Immature natural killer cell (primary cell): ENCODE measurements at regions not wholly inside any gene's neighbourhood (a gene's known extent, or its start where the extent isn't known, plus 50 kb on each side); places are given as distances from the start of the nearest gene placed in this dataset.

Source experiments
- DNase-seq, 3 donors: peaks; one replicate each; pipeline ENCODE4 v3.0.0; 2022; ENCODE audit warnings: mixed read lengths in 1 of 3
- H3K27ac Mint-ChIP-seq, 6 donors: one replicate each; pipeline ENCODE4 v1.8.0; 2020; ENCODE audit warnings: mixed read lengths in 6 of 6, mild to moderate bottlenecking in 5 of 6, inconsistent platforms in 4 of 6, moderate library complexity in 3 of 6
- H3K27me3 Mint-ChIP-seq, 3 donors: one replicate each; pipeline ENCODE4 v1.8.0; 2020 to 2021; ENCODE audit warnings: low read depth in 3 of 3, mild to moderate bottlenecking in 3 of 3, mixed read lengths in 3 of 3, moderate library complexity in 3 of 3, inconsistent platforms in 1 of 3
- H3K36me3 Mint-ChIP-seq, 3 donors: one replicate each; pipeline ENCODE4 v1.8.0; 2020; ENCODE audit warnings: mixed read lengths in 3 of 3, inconsistent platforms in 2 of 3, mild to moderate bottlenecking in 2 of 3
- H3K4me1 Mint-ChIP-seq, 2 donors: one replicate each; pipeline ENCODE4 v1.8.0; 2020; ENCODE audit warnings: inconsistent platforms in 2 of 2, mild to moderate bottlenecking in 2 of 2, mixed read lengths in 2 of 2, moderate library complexity in 1 of 2
- H3K4me3 Mint-ChIP-seq, 5 donors: one replicate each; pipeline ENCODE4 v1.8.0; 2020; ENCODE audit warnings: mild to moderate bottlenecking in 5 of 5, mixed read lengths in 5 of 5, inconsistent platforms in 3 of 5, moderate library complexity in 3 of 5
- H3K9me3 Mint-ChIP-seq, 6 donors: one replicate each; pipeline ENCODE4 v1.8.0; 2020; ENCODE audit warnings: mild to moderate bottlenecking in 6 of 6, mixed read lengths in 6 of 6, inconsistent platforms in 4 of 6, moderate library complexity in 3 of 6

GRCh38 chr5:60293518-60293917 is 400.0 kb upstream of the PDE4D start:
- Mint-ChIP-seq H3K4me1 (no peaks in the 10 kb centered on the region), H3K27me3 (peaks cover 0 to 5% (median 0%) of the 10 kb centered on the region in 3 donors), H3K36me3 (no peaks in the 10 kb centered on the region), H3K27ac (no peak overlapping the region), H3K9me3 (peaks cover 0 to 11% (median 5%) of the 10 kb centered on the region in 6 donors), H3K4me3 (no peak overlapping the region)
- no peak for DNase-seq

GRCh38 chr5:60287174-60287771 is 393.7 kb upstream of the PDE4D start:
- H3K36me3 Mint-ChIP-seq = no peaks in the 10 kb centered on the region
- H3K9me3 Mint-ChIP-seq = peaks cover 0 to 7% (median under 1%) of the 10 kb centered on the region in 6 donors
- no peak overlapping the region for H3K27ac Mint-ChIP-seq
- peaks cover 0 to 2% (median 0%) of the 10 kb centered on the region in 3 donors for H3K27me3 Mint-ChIP-seq
- DNase-seq = no peak
- H3K4me3 Mint-ChIP-seq = no peak overlapping the region
- H3K4me1 Mint-ChIP-seq = no peaks in the 10 kb centered on the region

GRCh38 chr5:60285910-60286309 is 392.4 kb upstream of the PDE4D start:
- no peaks in the 10 kb centered on the region for H3K36me3 Mint-ChIP-seq
- H3K4me3 Mint-ChIP-seq = no peak overlapping the region
- H3K4me1 Mint-ChIP-seq = no peaks in the 10 kb centered on the region
- peaks cover 0 to 7% (median under 1%) of the 10 kb centered on the region in 6 donors for H3K9me3 Mint-ChIP-seq
- peaks cover 0 to 2% (median 0%) of the 10 kb centered on the region in 3 donors for H3K27me3 Mint-ChIP-seq
- DNase-seq = no peak
- H3K27ac Mint-ChIP-seq = no peak overlapping the region

- no peak overlapping the region for H3K27ac Mint-ChIP-seq
- no peak overlapping the region for H3K4me3 Mint-ChIP-seq
- no peak for DNase-seq
- peaks cover 0 to 4% (median under 1%) of the 10 kb centered on the region in 6 donors for H3K9me3 Mint-ChIP-seq
- H3K36me3 Mint-ChIP-seq = no peaks in the 10 kb centered on the region
- H3K27me3 Mint-ChIP-seq = peaks cover 0 to 2% (median 2%) of the 10 kb centered on the region in 3 donors
- no peaks in the 10 kb centered on the region for H3K4me1 Mint-ChIP-seq
Measured at GRCh38 chr5:60280943-60281342, 387.4 kb upstream of the PDE4D start.

GRCh38 chr5:60277941-60278340 is 384.4 kb upstream of the PDE4D start:
- DNase-seq = no peak
- no peak overlapping the region for H3K4me3 Mint-ChIP-seq
- no peaks in the 10 kb centered on the region for H3K4me1 Mint-ChIP-seq
- no peaks in the 10 kb centered on the region for H3K36me3 Mint-ChIP-seq
- peaks cover 0 to 2% (median 2%) of the 10 kb centered on the region in 3 donors for H3K27me3 Mint-ChIP-seq
- H3K9me3 Mint-ChIP-seq = peaks cover 0 to 12% (median 2%) of the 10 kb centered on the region in 6 donors
- H3K27ac Mint-ChIP-seq = no peak overlapping the region

- no peak overlapping the region for H3K27ac Mint-ChIP-seq
Measured at GRCh38 chr5:60274747-60275146, 381.2 kb upstream of the PDE4D start.

GRCh38 chr5:60271517-60271916 is 378.0 kb upstream of the PDE4D start:
- Mint-ChIP-seq H3K27ac (no peak overlapping the region), H3K27me3 (no peaks in the 10 kb centered on the region), H3K4me1 (no peaks in the 10 kb centered on the region), H3K9me3 (peaks cover 0 to 16% (median 2%) of the 10 kb centered on the region in 6 donors), H3K36me3 (no peaks in the 10 kb centered on the region), H3K4me3 (no peak overlapping the region)
- no peak for DNase-seq

More at GRCh38 chr5:60274747-60275146, 381.2 kb upstream of the PDE4D start:
- Mint-ChIP-seq H3K9me3 (peaks cover 0 to 13% (median 1%) of the 10 kb centered on the region in 6 donors), H3K36me3 (no peaks in the 10 kb centered on the region), H3K4me3 (no peak overlapping the region), H3K4me1 (no peaks in the 10 kb centered on the region), H3K27me3 (peaks cover 0 to 2% (median 2%) of the 10 kb centered on the region in 3 donors)
- no peak for DNase-seq

GRCh38 chr5:60267907-60268306 is 374.4 kb upstream of the PDE4D start:
- Mint-ChIP-seq H3K27ac (no peak overlapping the region), H3K4me3 (no peak overlapping the region), H3K9me3 (peaks cover 0 to 19% (median 4%) of the 10 kb centered on the region in 6 donors), H3K4me1 (no peaks in the 10 kb centered on the region), H3K27me3 (no peaks in the 10 kb centered on the region), H3K36me3 (no peaks in the 10 kb centered on the region)
- no peak for DNase-seq

GRCh38 chr5:60263346-60263745 is 369.8 kb upstream of the PDE4D start:
- Mint-ChIP-seq H3K4me3 (no peak overlapping the region), H3K27ac (no peak overlapping the region), H3K9me3 (peaks cover 0 to 21% (median under 1%) of the 10 kb centered on the region in 6 donors), H3K36me3 (no peaks in the 10 kb centered on the region), H3K4me1 (no peaks in the 10 kb centered on the region), H3K27me3 (peaks cover 0 to 2% (median 2%) of the 10 kb centered on the region in 3 donors)
- no peak for DNase-seq

- Mint-ChIP-seq H3K27me3 (peaks cover 0 to 2% (median 2%) of the 10 kb centered on the region in 3 donors), H3K4me1 (no peaks in the 10 kb centered on the region), H3K36me3 (no peaks in the 10 kb centered on the region), H3K27ac (no peak overlapping the region), H3K4me3 (no peak overlapping the region), H3K9me3 (peaks cover 0 to 21% (median 3%) of the 10 kb centered on the region in 6 donors)
- no peak for DNase-seq
Measured at GRCh38 chr5:60262576-60263295, 369.2 kb upstream of the PDE4D start.

GRCh38 chr5:60261732-60262131 is 368.2 kb upstream of the PDE4D start:
- H3K27me3 Mint-ChIP-seq = peaks cover 0 to 2% (median 2%) of the 10 kb centered on the region in 3 donors
- no peaks in the 10 kb centered on the region for H3K36me3 Mint-ChIP-seq
- peaks cover 0 to 23% (median 5%) of the 10 kb centered on the region in 6 donors for H3K9me3 Mint-ChIP-seq
- no peak overlapping the region for H3K27ac Mint-ChIP-seq
- no peaks in the 10 kb centered on the region for H3K4me1 Mint-ChIP-seq
- no peak for DNase-seq
- no peak overlapping the region for H3K4me3 Mint-ChIP-seq

- H3K4me3 Mint-ChIP-seq = no peak overlapping the region
Measured at GRCh38 chr5:60260658-60261057, 367.1 kb upstream of the PDE4D start.

GRCh38 chr5:60259730-60260129 is 366.2 kb upstream of the PDE4D start:
- Mint-ChIP-seq H3K4me1 (no peaks in the 10 kb centered on the region), H3K27ac (no peak overlapping the region), H3K27me3 (peaks cover 0 to 2% (median 2%) of the 10 kb centered on the region in 3 donors), H3K36me3 (no peaks in the 10 kb centered on the region), H3K4me3 (no peak overlapping the region), H3K9me3 (peaks cover 0 to 15% (median 4%) of the 10 kb centered on the region in 6 donors)
- no peak for DNase-seq

More at GRCh38 chr5:60260658-60261057, 367.1 kb upstream of the PDE4D start:
- no peak for DNase-seq
- H3K9me3 Mint-ChIP-seq = peaks cover 0 to 23% (median 4%) of the 10 kb centered on the region in 6 donors
- H3K36me3 Mint-ChIP-seq = no peaks in the 10 kb centered on the region
- no peaks in the 10 kb centered on the region for H3K4me1 Mint-ChIP-seq
- H3K27me3 Mint-ChIP-seq = peaks cover 0 to 2% (median 2%) of the 10 kb centered on the region in 3 donors
- H3K27ac Mint-ChIP-seq = no peak overlapping the region

GRCh38 chr5:60257596-60258271 is 364.2 kb upstream of the PDE4D start:
- no peak overlapping the region for H3K4me3 Mint-ChIP-seq
- no peak for DNase-seq
- H3K4me1 Mint-ChIP-seq = no peaks in the 10 kb centered on the region
- H3K27me3 Mint-ChIP-seq = peaks cover 0 to 2% (median 2%) of the 10 kb centered on the region in 3 donors
- no peak overlapping the region for H3K27ac Mint-ChIP-seq
- H3K36me3 Mint-ChIP-seq = no peaks in the 10 kb centered on the region
- peaks cover 0 to 15% (median 4%) of the 10 kb centered on the region in 6 donors for H3K9me3 Mint-ChIP-seq
